Tibial nerve (tissue), 3 donors: ENCODE measurements at regions not wholly inside any gene's neighbourhood (a gene's known extent, or its start where the extent isn't known, plus 50 kb on each side); places are given as distances from the start of the nearest gene placed in this dataset.

Experiments
- CTCF ChIP-seq, 5 experiments: fragments of 200-600 bp in 3 of 5; fragments of 450-650 bp in 2 of 5; sonication (generic) in 3 of 5; IDR thresholded peaks; one replicate each; pipeline ENCODE4 v1.5.1; 2016 to 2019; ENCODE audit warnings: antibody characterized with exemption in 5 of 5, mild to moderate bottlenecking in 3 of 5, moderate library complexity in 2 of 5
- POLR2A ChIP-seq, 2 donors: fragments of 450-650 bp; IDR thresholded peaks; one replicate each; pipeline ENCODE4 v1.6.1; 2017; ENCODE audit warnings: antibody characterized with exemption in 2 of 2, mild to moderate bottlenecking in 2 of 2, moderate library complexity in 2 of 2

GRCh38 chr4:9594948-9595347 lies 150.7 kb downstream of the DEFB131A start:
- no peak for TF ChIP-seq CTCF (IDR thresholded peaks at IDR 0.05)
- TF ChIP-seq POLR2A (IDR thresholded peaks at IDR 0.05), result no peak
